ENCODE measurements at regions not wholly inside any gene's neighbourhood (a gene's known extent, or its start where the extent isn't known, plus 50 kb on each side); places are given as distances from the start of the nearest gene placed in this dataset.
"Not testable (repeated sequence)": the region's sequence is repeated elsewhere in the genome, so short reads cannot be mapped to it uniquely, and the experiment has no call there.

GRCh38 chr18:49691177-49691608 is 122.1 kb downstream of the ACAA2 start:
- TF ChIP-seq CTCF (IDR thresholded peaks at IDR 0.05), result no peak
- no peaks in the 10 kb centered on the region for H3K36me3 Mint-ChIP-seq (ENCODE audit: low read depth)
- DNase-seq (no peak), ATAC-seq (no peak)
- no peaks in the 10 kb centered on the region for H3K9me3 Mint-ChIP-seq
- CTCF ChIA-PET, result no interaction called here
- peaks cover 7% of the 10 kb centered on the region for H3K4me1 Mint-ChIP-seq (ENCODE audit: low read depth)
- POLR2A ChIA-PET, result no interaction called here
- intact Hi-C loops (cut with micrococcal nuclease), result no loop called here
- no peaks in the 10 kb centered on the region for H3K27me3 Mint-ChIP-seq
- no peak overlapping the region for H3K4me3 Mint-ChIP-seq
- no peak overlapping the region for H3K27ac Mint-ChIP-seq

GRCh38 chr18:49690312-49690711 is 123.0 kb downstream of the ACAA2 start:
- CTCF ChIA-PET, result no interaction called here
- no peak for TF ChIP-seq CTCF (IDR thresholded peaks at IDR 0.05)
- peak; percentile 58 for ATAC-seq
- Mint-ChIP-seq H3K27ac (no peak overlapping the region), H3K4me1 (ENCODE audit: low read depth) (peaks cover 7% of the 10 kb centered on the region), H3K36me3 (ENCODE audit: low read depth) (no peaks in the 10 kb centered on the region), H3K4me3 (no peak overlapping the region), H3K9me3 (no peaks in the 10 kb centered on the region), H3K27me3 (peaks cover 2% of the 10 kb centered on the region)
- no peak for DNase-seq
- POLR2A ChIA-PET, result interaction anchor here (0.7 kb wide), 1 partner anchor 122 kb away, joined by 3 read pairs; no protein-coding TSS in a partner anchor
- intact Hi-C loops (cut with micrococcal nuclease), result no loop called here

GRCh38 chr18:49685231-49685942 is 123.5 kb downstream of the LIPG start:
- no peaks in the 10 kb centered on the region for H3K9me3 Mint-ChIP-seq
- ATAC-seq (no peak), DNase-seq (no peak)
- ChIA-PET POLR2A (no interaction called here), CTCF (no interaction called here)
- no peak for TF ChIP-seq CTCF (IDR thresholded peaks at IDR 0.05)
- peaks cover 1% of the 10 kb centered on the region for H3K4me1 Mint-ChIP-seq (ENCODE audit: low read depth)
- H3K4me3 Mint-ChIP-seq, result no peak overlapping the region
- H3K27ac Mint-ChIP-seq, result no peak overlapping the region
- H3K36me3 Mint-ChIP-seq (ENCODE audit: low read depth), result no peaks in the 10 kb centered on the region
- peaks cover 5% of the 10 kb centered on the region for H3K27me3 Mint-ChIP-seq
- intact Hi-C loops (cut with micrococcal nuclease), result no loop called here

GRCh38 chr18:49682803-49683190 is 120.9 kb downstream of the LIPG start:
- H3K9me3 Mint-ChIP-seq; H3K36me3 Mint-ChIP-seq (ENCODE audit: low read depth); CTCF ChIA-PET; H3K4me3 Mint-ChIP-seq; H3K4me1 Mint-ChIP-seq (ENCODE audit: low read depth); H3K27ac Mint-ChIP-seq; H3K27me3 Mint-ChIP-seq; intact Hi-C loops (cut with micrococcal nuclease); DNase-seq; ATAC-seq; POLR2A ChIA-PET: not testable (repeated sequence)

- no peaks in the 10 kb centered on the region for H3K9me3 Mint-ChIP-seq
- ChIA-PET CTCF (no interaction called here), POLR2A (no interaction called here)
- ATAC-seq (no peak), DNase-seq (no peak)
- no peak for TF ChIP-seq CTCF (IDR thresholded peaks at IDR 0.05)
- no peak overlapping the region for H3K27ac Mint-ChIP-seq
- H3K36me3 Mint-ChIP-seq (ENCODE audit: low read depth), result no peaks in the 10 kb centered on the region
- intact Hi-C loops (cut with micrococcal nuclease), result no loop called here
- H3K4me3 Mint-ChIP-seq, result no peak overlapping the region
- peaks cover 5% of the 10 kb centered on the region for H3K27me3 Mint-ChIP-seq
- H3K4me1 Mint-ChIP-seq (ENCODE audit: low read depth), result no peaks in the 10 kb centered on the region
Observed at GRCh38 chr18:49682173-49682802, 120.4 kb downstream of the LIPG start.

All from activated CD8-positive, alpha-beta T cell treated with anti-CD3 and anti-CD28 coated beads for 36 hours (primary cell).